GM12878 (cell line): ENCODE measurements at regions not wholly inside any gene's neighbourhood (a gene's known extent, or its start where the extent isn't known, plus 50 kb on each side); places are given as distances from the start of the nearest gene placed in this dataset.

Source experiments
- ATAC-seq: fragments of 200-7000 bp; cut with Tn5 transposase; 3 replicates; pipeline ENCODE4 v1.9.1; 2020; ENCODE audit warnings: mild to moderate bottlenecking, moderate library complexity
- BruUV-seq: library from RNA; stranded (reverse); fragments of 400-500 nt; replicated peaks from 2 replicates; lab custom pipeline; 2021; lab: Mats Ljungman, UMichigan
- CTCF ChIA-PET: fragments of 300-600 bp; sonication (Branson Sonifier 250); formaldehyde crosslinking; extraction: SDS; loops from one replicate; lab custom pipeline; 2021; ENCODE audit warnings: inconsistent platforms; lab: Yijun Ruan, JAX
- POLR2A ChIA-PET: fragments of 350-600 bp; formaldehyde crosslinking; extraction: SDS; loops from one replicate; lab custom pipeline; 2021; ENCODE audit warnings: inconsistent platforms; lab: Charles Lee
- RAD21 ChIA-PET: fragments of 300-600 bp; sonication (Branson Sonifier 250); formaldehyde crosslinking; loops from one replicate; lab custom pipeline; 2023; ENCODE audit warnings: antibody characterized with exemption; ENCODE audit not compliant: unreplicated experiment; lab: Charles Lee
- SMC1A ChIA-PET: fragments of 300-600 bp; sonication (Branson Sonifier 250); formaldehyde crosslinking; loops from one replicate; lab custom pipeline; 2023; ENCODE audit not compliant: unreplicated experiment, uncharacterized antibody; lab: Charles Lee
- DNase-seq: peaks from one replicate; pipeline ENCODE4 v3.0.0-alpha.2; 2011; ENCODE audit warnings: low read depth, low spot score
- FAIRE-seq: peaks from 3 replicates; lab custom pipeline; 2011; peaks lifted over from hg19 to GRCh38; lab: Jason Lieb, UNC
- H2AFZ ChIP-seq: 2 replicates; pipeline ENCODE4 v1.6.0; 2011; ENCODE audit warnings: low read depth, low read length, control low read depth; ENCODE audit not compliant: control insufficient read depth
- H3K27ac ChIP-seq: 2 replicates; pipeline ENCODE4 v1.5.1; 2011; ENCODE audit warnings: control low read depth; ENCODE audit not compliant: control insufficient read depth, insufficient read depth
- H3K27me3 ChIP-seq, 2 experiments: replicated peaks in 1 of 2; 2 replicates each; pipeline versions ENCODE4 v1.6.0 to v1.6.1; 2011; ENCODE audit warnings: low read length in 1 of 2; ENCODE audit not compliant: control insufficient read depth in 2 of 2, insufficient read depth in 2 of 2
- H3K36me3 ChIP-seq, 2 experiments: 2 replicates each; pipeline ENCODE4 v1.5.1; 2011; ENCODE audit warnings: low read length in 1 of 2; ENCODE audit not compliant: control insufficient read depth in 2 of 2, insufficient read depth in 2 of 2
- H3K4me1 ChIP-seq: 2 replicates; pipeline ENCODE4 v1.6.1; 2011; ENCODE audit warnings: mild to moderate bottlenecking, low read length, moderate library complexity, mixed read lengths; ENCODE audit not compliant: control insufficient read depth, insufficient read depth
- H3K4me2 ChIP-seq: 2 replicates; pipeline ENCODE4 v1.6.0; 2011; ENCODE audit warnings: control low read depth; ENCODE audit not compliant: control insufficient read depth, insufficient read depth
- H3K4me3 ChIP-seq: fragments of 200-600 bp; sonication (generic); 2 replicates; pipeline ENCODE4 v1.5.1; 2016
- H3K79me2 ChIP-seq: 2 replicates; pipeline ENCODE4 v1.6.0; 2011; ENCODE audit warnings: low read length; ENCODE audit not compliant: control insufficient read depth, insufficient read depth
- H3K9ac ChIP-seq: 2 replicates; pipeline ENCODE4 v1.8.0; 2011; ENCODE audit warnings: low read length, control low read depth, mixed read lengths; ENCODE audit not compliant: control insufficient read depth, insufficient read depth
- H3K9me3 ChIP-seq: replicated peaks from 3 replicates; pipeline ENCODE4 v1.5.1; 2011; ENCODE audit warnings: mild to moderate bottlenecking, low read length; ENCODE audit not compliant: control insufficient read depth, insufficient read depth
- H4K20me1 ChIP-seq: 2 replicates; pipeline ENCODE4 v1.6.0; 2011; ENCODE audit not compliant: control insufficient read depth, insufficient read depth
- ATF3 ChIP-seq: IDR thresholded peaks from 2 replicates; pipeline ENCODE4 v1.6.1; 2011; ENCODE audit warnings: low read depth, mild to moderate bottlenecking, low read length, moderate library complexity, borderline replicate concordance; ENCODE audit errors: extremely low read depth
- BRCA1 ChIP-seq: IDR thresholded peaks from 2 replicates; pipeline ENCODE4 v1.6.1; 2011; ENCODE audit warnings: low read depth, low read length, improper control_type of control experiment
- CTCF ChIP-seq, 3 experiments: IDR thresholded peaks in 2 of 3; conservative IDR thresholded peaks in 1 of 3; 2 replicates each; pipeline ENCODE4 v1.5.1; 2011; ENCODE audit warnings: low read depth in 3 of 3, low read length in 3 of 3, mild to moderate bottlenecking in 3 of 3, control low read depth in 2 of 3, moderate library complexity in 2 of 3, inconsistent platforms in 1 of 3, mixed read lengths in 1 of 3; ENCODE audit not compliant: control insufficient read depth in 2 of 3, insufficient read depth in 1 of 3; ENCODE audit errors: extremely low read depth in 1 of 3
- HSF1 ChIP-seq: fragments of 150-350 bp; IDR thresholded peaks from 2 replicates; pipeline ENCODE4 v1.6.1; 2014; ENCODE audit warnings: mild to moderate bottlenecking, low read depth, low read length
- JUNB ChIP-seq: IDR thresholded peaks from 2 replicates; pipeline ENCODE4 v1.6.1; 2016; ENCODE audit warnings: antibody characterized with exemption, mild to moderate bottlenecking
- MTA2 ChIP-seq: fragments of 450-650 bp; IDR thresholded peaks from 2 replicates; pipeline ENCODE4 v1.6.1; 2016; ENCODE audit warnings: low read depth, mild to moderate bottlenecking, moderate library complexity
- POLR2AphosphoS5 ChIP-seq: IDR thresholded peaks from 2 replicates; pipeline ENCODE4 v1.6.1; 2011; ENCODE audit warnings: mild to moderate bottlenecking, low read length, inconsistent platforms
- RAD21 ChIP-seq: IDR thresholded peaks from 2 replicates; pipeline ENCODE4 v1.6.1; 2011; ENCODE audit warnings: mild to moderate bottlenecking, low read depth, low read length, moderate library complexity; ENCODE audit not compliant: insufficient read depth
- RCOR1 ChIP-seq: conservative IDR thresholded peaks from 2 replicates; pipeline ENCODE4 v1.6.1; 2012; ENCODE audit warnings: low read depth, low read length, improper control_type of control experiment
- RELB ChIP-seq: fragments of 450-650 bp; IDR thresholded peaks from 2 replicates; pipeline ENCODE4 v1.6.1; 2017; ENCODE audit warnings: low read depth, mild to moderate bottlenecking, moderate library complexity
- SRF ChIP-seq, 2 experiments: IDR thresholded peaks; 2 replicates each; pipeline ENCODE4 v1.6.1; 2011; ENCODE audit warnings: low read depth in 2 of 2, low read length in 2 of 2, mild to moderate bottlenecking in 1 of 2, moderate library complexity in 1 of 2
- SUPT20H ChIP-seq: IDR thresholded peaks from 2 replicates; pipeline ENCODE4 v1.6.1; 2011; ENCODE audit warnings: low read depth, mild to moderate bottlenecking, low read length, moderate library complexity, borderline replicate concordance; ENCODE audit not compliant: control insufficient read depth
- WRNIP1 ChIP-seq: IDR thresholded peaks from 2 replicates; pipeline ENCODE4 v1.6.1; 2011; ENCODE audit warnings: low read depth, low read length, improper control_type of control experiment, borderline replicate concordance
- ZNF274 ChIP-seq: IDR thresholded peaks from one replicate; pipeline ENCODE4 v1.8.0; 2011; ENCODE audit not compliant: insufficient read length, insufficient read depth
- WGBS: methylation state at CpG from one replicate; pipeline ENCODE4 v1.1.6; 2016; ENCODE audit warnings: low lambda C conversion rate; ENCODE audit not compliant: insufficient replicate concordance, insufficient coverage; ENCODE audit errors: missing lambda C conversion rate; 5-methylcytosine and 5-hydroxymethylcytosine counted together
- in situ Hi-C: fragments of 300-500 bp; cut with MboI; formaldehyde crosslinking; loops from 9 replicates; pipeline ENCODE4 v1.14.3; 2018; ENCODE audit warnings: mixed read lengths
- intact Hi-C: fragments of 100-400 bp; cut with micrococcal nuclease; formaldehyde crosslinking; loops from one replicate; pipeline ENCODE4 v1.14.2; 2022; ENCODE audit not compliant: unreplicated experiment

GRCh38 chr2:129912066-129912820, 67.2 kb upstream of the RAB6C start:
- ATAC-seq (no peak), DNase-seq (no peak), FAIRE-seq (no peak)
- CTCF ChIA-PET = no interaction called here
- in situ Hi-C loops = no loop called here
- Histone ChIP-seq H3K27me3 (peaks cover 0 to 2% of the 10 kb centered on the region in 2 experiments; a peak in 1 of 4 replicates), H3K9ac (no peak overlapping the region), H3K4me3 (no peak overlapping the region), H3K9me3 (no peaks in the 10 kb centered on the region), H3K4me2 (no peak overlapping the region)
- no TSS peak for BruUV-seq
- SMC1A ChIA-PET = no interaction called here
- TF ChIP-seq ATF3 (no peak), BRCA1 (no peak), HSF1 (no peak), MTA2 (no peak), RCOR1 (no peak), SUPT20H (no peak), CTCF (IDR thresholded peaks at IDR 0.05 in 2 of 3, conservative IDR thresholded peaks at IDR 0.05 in 1 of 3; ENCODE audit: control insufficient read depth in 2 of 3, extremely low read depth in 1 of 3, insufficient read depth in 1 of 3, low read depth in 3 of 3, low read length in 3 of 3) (no peak), ZNF274 (no peak), POLR2AphosphoS5 (no peak), JUNB (no peak), RELB (no peak), WRNIP1 (no peak), SRF (IDR thresholded peaks at IDR 0.05; ENCODE audit: low read depth in 2 of 2, low read length in 2 of 2) (no peak), RAD21 (no peak)
- TF ChIP-seq, all 136 proteins: peak for 0
- ChIA-PET POLR2A (no interaction called here), RAD21 (no interaction called here)
- H3K27ac ChIP-seq = no peak overlapping the region
- H4K20me1 ChIP-seq = no peaks in the 10 kb centered on the region
- 38% methylated on average over 24 of the region's 24 CpGs for WGBS
- intact Hi-C loops = no loop called here
- H3K36me3 ChIP-seq = no peaks in the 10 kb centered on the region
- no peaks in the 10 kb centered on the region for H3K4me1 ChIP-seq
- no peaks in the 10 kb centered on the region for H3K79me2 ChIP-seq
- no peak overlapping the region for H2AFZ ChIP-seq
